ENCODE measurements at regions not wholly inside any gene's neighbourhood (a gene's known extent, or its start where the extent isn't known, plus 50 kb on each side); places are given as distances from the start of the nearest gene placed in this dataset.
"Not testable (repeated sequence)": the region's sequence is repeated elsewhere in the genome, so short reads cannot be mapped to it uniquely, and the experiment has no call there.

DNA sequence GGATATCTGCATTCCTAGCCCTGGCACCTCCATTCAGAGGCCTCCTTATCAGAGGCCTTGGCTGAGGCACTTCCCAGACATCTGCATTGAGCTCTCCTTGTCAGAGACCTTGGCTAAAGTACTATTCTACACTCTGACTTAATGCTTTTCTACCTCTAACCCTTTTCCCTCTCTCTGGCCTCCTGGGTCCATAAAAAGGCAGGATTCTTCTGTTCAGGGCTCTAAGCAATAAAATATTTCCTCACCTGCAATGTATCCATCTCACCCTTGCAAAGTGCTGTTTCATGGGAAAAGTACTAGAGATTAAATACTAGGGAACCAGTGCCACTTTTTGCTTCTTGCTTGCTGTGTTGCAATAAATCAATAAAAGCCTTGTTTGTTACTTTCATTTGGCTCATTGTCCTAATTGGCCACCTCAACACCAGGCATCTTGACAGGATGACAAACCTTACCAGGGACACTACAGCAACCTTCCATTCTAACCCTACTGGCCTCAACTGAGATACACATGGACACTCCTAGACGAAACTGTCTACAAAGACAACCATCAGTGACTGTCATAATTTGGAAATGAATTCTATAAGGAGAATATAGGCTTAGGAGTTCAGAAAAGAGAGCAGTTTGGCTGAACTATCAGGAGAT lies 106.5 kb upstream of the SETMAR start:
- no peak for ATAC-seq
- POLR2A ChIA-PET, result no interaction called here

DNA sequence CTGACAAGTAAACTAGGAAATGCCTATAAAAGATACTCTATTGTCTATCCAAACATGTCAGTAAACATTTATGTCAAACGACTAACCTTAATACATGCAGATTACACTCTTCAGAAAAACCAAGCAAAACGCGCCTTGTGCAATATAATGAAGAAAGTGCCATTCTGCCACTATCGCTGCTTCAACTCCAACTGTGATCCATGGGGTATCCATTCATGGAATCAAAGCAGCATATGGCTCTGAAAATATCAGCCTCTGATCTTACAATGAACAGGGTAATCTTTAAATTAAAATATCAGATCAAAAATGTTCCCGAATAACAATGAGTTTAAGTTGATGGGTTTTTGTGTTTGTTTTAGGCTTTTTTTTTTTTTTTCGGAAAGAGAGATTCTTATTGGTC lies 105.5 kb upstream of the SETMAR start:
- no peak for TF ChIP-seq GATA3 (IDR thresholded peaks at IDR 0.05; ENCODE audit: borderline replicate concordance)
- no peak for TF ChIP-seq MAFK (IDR thresholded peaks at IDR 0.05; ENCODE audit: partially characterized antibody)
- no peak for TF ChIP-seq TP53 (CRISPR knock-in tag; IDR thresholded peaks at IDR 0.05)
- TF ChIP-seq HOXA7 (CRISPR knock-in tag; IDR thresholded peaks at IDR 0.05), result no peak
- TF ChIP-seq NR3C1 (IDR thresholded peaks at IDR 0.05), result no peak
- TF ChIP-seq NPAS2 (CRISPR knock-in tag; IDR thresholded peaks at IDR 0.05; ENCODE audit: borderline replicate concordance), result no peak
- no peak for TF ChIP-seq EP300 (IDR thresholded peaks at IDR 0.05)
- TF ChIP-seq POLR2A (IDR thresholded peaks at IDR 0.05; ENCODE audit: low read length), result no peak
- no peak for TF ChIP-seq CEBPB (IDR thresholded peaks at IDR 0.05)
- TF ChIP-seq HOXB13 (CRISPR knock-in tag; IDR thresholded peaks at IDR 0.05; ENCODE audit: low read depth), result no peak
- no peak for TF ChIP-seq SMC3 (IDR thresholded peaks at IDR 0.05)
- no peak for FAIRE-seq
- H3K4me3 ChIP-seq, result no peak overlapping the region
- POLR2A ChIA-PET, result no interaction called here
- CTCF ChIA-PET, result no interaction called here
- no peak overlapping the region for H3K27ac ChIP-seq
- H3K4me2 ChIP-seq, result no peak overlapping the region
- no peaks in the 10 kb centered on the region for H3K9me3 ChIP-seq
- DNase-seq (ENCODE audit: low read depth in 1 of 2, low spot score in 1 of 2), result no peak
- ATAC-seq, result no peak
- WGBS (ENCODE audit: missing lambda C conversion rate), result 55% methylated on average over 6 of the region's 6 CpGs
- no peaks in the 10 kb centered on the region for H3K4me1 ChIP-seq

More for the DNA sequence above, 106.5 kb upstream of the SETMAR start:
- H3K4me2 ChIP-seq, result no peak overlapping the region
- H3K9me3 ChIP-seq, result no peaks in the 10 kb centered on the region
- no peak overlapping the region for H3K4me3 ChIP-seq
- CTCF ChIA-PET, result interaction anchor here (1.0 kb wide), 1 partner anchor 25 kb away, joined by 3 read pairs; no protein-coding TSS in a partner anchor
- no peak overlapping the region for H3K27ac ChIP-seq
- no peaks in the 10 kb centered on the region for H3K4me1 ChIP-seq
- DNase-seq (ENCODE audit: low read depth in 1 of 2, low spot score in 1 of 2) (no peak), FAIRE-seq (no peak)
- 15% methylated on average over 1 of the region's 1 CpG for WGBS (ENCODE audit: missing lambda C conversion rate)
- TF ChIP-seq, protein P1, sequence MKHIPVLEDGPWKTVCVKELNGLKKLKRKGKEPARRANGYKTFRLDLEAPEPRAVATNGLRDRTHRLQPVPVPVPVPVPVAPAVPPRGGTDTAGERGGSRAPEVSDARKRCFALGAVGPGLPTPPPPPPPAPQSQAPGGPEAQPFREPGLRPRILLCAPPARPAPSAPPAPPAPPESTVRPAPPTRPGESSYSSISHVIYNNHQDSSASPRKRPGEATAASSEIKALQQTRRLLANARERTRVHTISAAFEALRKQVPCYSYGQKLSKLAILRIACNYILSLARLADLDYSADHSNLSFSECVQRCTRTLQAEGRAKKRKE (CRISPR knock-in tag; IDR thresholded peaks at IDR 0.05; ENCODE audit: low read depth), result no peak
- TF ChIP-seq RNF2 (IDR thresholded peaks at IDR 0.05; ENCODE audit: borderline replicate concordance, low read depth) (no peak), ESRRA (IDR thresholded peaks at IDR 0.05; ENCODE audit: borderline replicate concordance, low read length) (no peak)

DNA sequence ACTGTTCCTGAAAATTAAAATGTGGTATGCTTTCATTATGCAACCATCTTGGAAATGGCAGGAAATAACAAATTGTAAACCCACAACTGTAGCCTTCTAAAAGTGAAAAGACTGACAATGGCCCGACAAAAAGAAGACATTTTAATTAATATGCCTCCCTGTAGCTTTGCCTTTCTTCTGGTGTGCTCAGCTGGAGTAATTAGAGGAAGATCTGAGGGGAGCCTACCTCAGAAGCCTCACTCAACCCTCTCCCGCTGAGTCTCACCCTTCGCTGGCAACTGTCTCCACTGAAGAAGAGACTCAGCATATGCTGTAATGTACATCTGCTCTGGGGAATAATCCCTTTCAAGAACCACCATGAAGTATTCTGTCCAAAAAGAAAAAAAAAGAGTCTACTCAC lies 104.7 kb upstream of the SETMAR start:
- no peaks in the 10 kb centered on the region for H3K4me1 ChIP-seq
- no peak for DNase-seq (ENCODE audit: low read depth in 1 of 2, low spot score in 1 of 2)
- no peak for ATAC-seq
- ChIA-PET CTCF (interaction anchor here (0.6 kb wide), 1 partner anchor 1071 kb away, joined by 3 read pairs; no protein-coding TSS in a partner anchor), POLR2A (no interaction called here)
- no peak overlapping the region for H3K4me3 ChIP-seq
- no peak overlapping the region for H3K27ac ChIP-seq
- 32% methylated on average over 3 of the region's 3 CpGs for WGBS (ENCODE audit: missing lambda C conversion rate)
- no peak overlapping the region for H3K4me2 ChIP-seq
- no peak for FAIRE-seq
- H3K9me3 ChIP-seq, result no peaks in the 10 kb centered on the region
- no peak for TF ChIP-seq HOXB5 (CRISPR knock-in tag; IDR thresholded peaks at IDR 0.05)
- no peak for TF ChIP-seq EHF (CRISPR knock-in tag; IDR thresholded peaks at IDR 0.05)
- TF ChIP-seq FOSL2 (IDR thresholded peaks at IDR 0.05), result no peak
- TF ChIP-seq FOSL2 (CRISPR knock-in tag; IDR thresholded peaks at IDR 0.05), result no peak

DNA sequence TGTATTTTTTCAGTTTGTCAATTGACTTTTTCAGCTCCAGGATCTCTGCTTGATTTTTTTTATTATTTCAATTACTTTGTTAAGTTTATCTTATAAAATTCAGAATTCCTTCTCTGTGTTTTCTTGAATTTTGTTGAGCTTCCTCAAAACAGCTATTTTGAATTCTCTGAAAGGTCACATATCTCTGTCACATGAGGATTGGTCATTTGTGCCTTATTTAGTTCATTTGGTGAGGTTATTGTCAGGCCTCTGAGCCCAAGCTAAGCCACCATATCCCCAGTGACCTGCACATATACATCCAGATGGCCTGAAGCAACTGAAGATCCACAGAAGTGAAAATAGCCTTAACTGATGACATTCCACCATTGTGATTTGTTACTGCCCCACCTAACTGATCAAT lies 98.4 kb upstream of the SETMAR start:
- H3K9me3 ChIP-seq; H3K4me2 ChIP-seq; FAIRE-seq; H3K4me3 ChIP-seq; CTCF ChIA-PET; H3K4me1 ChIP-seq; DNase-seq (ENCODE audit: low read depth in 1 of 2, low spot score in 1 of 2); POLR2A ChIA-PET; ATAC-seq; H3K27ac ChIP-seq: not testable (repeated sequence)

DNA sequence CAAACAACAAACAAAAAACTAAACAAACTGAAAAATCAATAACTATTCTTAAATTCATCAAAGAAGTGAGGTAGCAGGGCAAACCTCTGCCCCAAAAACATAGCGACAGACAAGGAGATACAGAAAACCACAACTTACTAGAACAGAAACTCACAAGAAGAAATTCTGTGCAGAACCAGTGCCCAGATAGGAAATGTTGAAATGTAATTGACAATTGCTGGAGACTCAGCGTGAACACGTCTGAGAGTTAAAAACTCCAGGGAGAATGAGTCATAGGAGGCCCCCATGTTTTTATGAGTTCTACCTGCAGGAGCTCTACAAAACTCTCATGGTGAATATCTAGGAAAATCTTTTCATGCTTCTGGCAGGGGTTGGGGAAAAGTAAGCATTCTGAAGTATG lies 95.5 kb upstream of the SETMAR start:
- WGBS (ENCODE audit: missing lambda C conversion rate), result 1% methylated on average over 3 of the region's 3 CpGs
- H3K4me3 ChIP-seq, result no peak overlapping the region
- CTCF ChIA-PET, result no interaction called here
- no peaks in the 10 kb centered on the region for H3K4me1 ChIP-seq
- DNase-seq (ENCODE audit: low read depth in 1 of 2, low spot score in 1 of 2), result no peak
- POLR2A ChIA-PET, result no interaction called here
- no peaks in the 10 kb centered on the region for H3K9me3 ChIP-seq
- H3K4me2 ChIP-seq, result no peak overlapping the region
- FAIRE-seq, result no peak
- TF ChIP-seq MAZ (IDR thresholded peaks at IDR 0.05; ENCODE audit: borderline replicate concordance, low read depth, low read length) (no peak), TFCP2L1 (CRISPR knock-in tag; IDR thresholded peaks at IDR 0.05) (no peak), POLR2A (IDR thresholded peaks at IDR 0.05; ENCODE audit: low read length) (no peak), ZC3H11A (IDR thresholded peaks at IDR 0.05) (no peak), ZSCAN20 (CRISPR knock-in tag; IDR thresholded peaks at IDR 0.05) (no peak), HOXB5 (CRISPR knock-in tag; IDR thresholded peaks at IDR 0.05) (no peak), PHF8 (IDR thresholded peaks at IDR 0.05; ENCODE audit: borderline replicate concordance, low read depth) (no peak), EP300 (IDR thresholded peaks at IDR 0.05) (no peak), HOXB13 (CRISPR knock-in tag; IDR thresholded peaks at IDR 0.05; ENCODE audit: low read depth) (no peak), ESRRA (IDR thresholded peaks at IDR 0.05; ENCODE audit: borderline replicate concordance, low read length) (no peak), KDM5A (IDR thresholded peaks at IDR 0.05) (no peak)
- TF ChIP-seq, protein P2, sequence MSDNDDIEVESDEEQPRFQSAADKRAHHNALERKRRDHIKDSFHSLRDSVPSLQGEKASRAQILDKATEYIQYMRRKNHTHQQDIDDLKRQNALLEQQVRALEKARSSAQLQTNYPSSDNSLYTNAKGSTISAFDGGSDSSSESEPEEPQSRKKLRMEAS (IDR thresholded peaks at IDR 0.05), result no peak
- TF ChIP-seq, protein P3, sequence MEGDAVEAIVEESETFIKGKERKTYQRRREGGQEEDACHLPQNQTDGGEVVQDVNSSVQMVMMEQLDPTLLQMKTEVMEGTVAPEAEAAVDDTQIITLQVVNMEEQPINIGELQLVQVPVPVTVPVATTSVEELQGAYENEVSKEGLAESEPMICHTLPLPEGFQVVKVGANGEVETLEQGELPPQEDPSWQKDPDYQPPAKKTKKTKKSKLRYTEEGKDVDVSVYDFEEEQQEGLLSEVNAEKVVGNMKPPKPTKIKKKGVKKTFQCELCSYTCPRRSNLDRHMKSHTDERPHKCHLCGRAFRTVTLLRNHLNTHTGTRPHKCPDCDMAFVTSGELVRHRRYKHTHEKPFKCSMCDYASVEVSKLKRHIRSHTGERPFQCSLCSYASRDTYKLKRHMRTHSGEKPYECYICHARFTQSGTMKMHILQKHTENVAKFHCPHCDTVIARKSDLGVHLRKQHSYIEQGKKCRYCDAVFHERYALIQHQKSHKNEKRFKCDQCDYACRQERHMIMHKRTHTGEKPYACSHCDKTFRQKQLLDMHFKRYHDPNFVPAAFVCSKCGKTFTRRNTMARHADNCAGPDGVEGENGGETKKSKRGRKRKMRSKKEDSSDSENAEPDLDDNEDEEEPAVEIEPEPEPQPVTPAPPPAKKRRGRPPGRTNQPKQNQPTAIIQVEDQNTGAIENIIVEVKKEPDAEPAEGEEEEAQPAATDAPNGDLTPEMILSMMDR (IDR thresholded peaks at IDR 0.05), result no peak
- H3K27ac ChIP-seq, result no peak overlapping the region
- ATAC-seq, result no peak

Measured in A549 (cell line).